ENCODE measurements at regions not wholly inside any gene's neighbourhood (a gene's known extent, or its start where the extent isn't known, plus 50 kb on each side); places are given as distances from the start of the nearest gene placed in this dataset.

DNA sequence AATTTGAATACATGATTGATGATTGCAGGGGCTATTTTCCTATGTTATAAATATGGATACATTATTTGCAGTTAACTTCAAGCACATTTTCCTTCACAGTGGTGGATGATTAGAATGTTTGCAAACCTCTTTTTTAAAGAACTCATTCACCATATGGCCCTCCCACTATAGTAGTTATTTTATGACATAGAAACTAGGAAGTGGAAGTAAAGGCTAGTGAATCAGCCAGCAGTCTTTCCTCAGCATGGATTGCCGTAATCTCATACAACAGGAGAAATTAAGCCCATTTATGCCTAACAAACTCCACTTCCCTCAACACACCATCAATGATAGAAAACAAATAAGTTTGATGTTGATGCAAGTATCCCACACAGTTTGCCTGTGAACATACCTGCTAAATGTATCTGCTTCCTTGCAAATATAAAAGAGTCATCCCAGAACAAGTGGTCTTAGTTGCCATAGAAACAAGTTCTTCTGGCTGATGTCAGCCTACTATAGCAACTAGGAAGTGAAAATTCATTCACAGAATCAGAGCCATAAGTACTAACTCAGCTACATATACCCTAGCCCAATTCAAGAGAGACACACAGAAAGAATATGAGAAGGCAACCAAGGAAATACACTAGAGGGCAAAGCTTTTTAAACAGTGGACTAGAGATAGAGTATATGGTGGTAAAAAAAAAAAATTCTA is 100.9 kb upstream of the RADX start:
- no peak for DNase-seq (ENCODE audit: low spot score)
